ENCODE measurements at regions not wholly inside any gene's neighbourhood (a gene's known extent, or its start where the extent isn't known, plus 50 kb on each side); places are given as distances from the start of the nearest gene placed in this dataset.

- Histone ChIP-seq H3K4ac (ENCODE audit: low read depth, low read length) (no peak overlapping the region), H3K79me1 (ENCODE audit: insufficient read depth, low read depth, low read length, poor library complexity, severe bottlenecking) (no peaks in the 10 kb centered on the region), H2AFZ (ENCODE audit: low read length) (no peak overlapping the region), H2BK15ac (ENCODE audit: low read depth, low read length) (no peak overlapping the region), H4K8ac (replicated peaks; ENCODE audit: insufficient read length, low read depth, low read length) (no peak overlapping the region), H3K23ac (ENCODE audit: insufficient read length, low read depth, low read length) (no peak overlapping the region), H3K23me2 (ENCODE audit: insufficient read length, low read depth, low read length, poor library complexity, severe bottlenecking) (no peaks in the 10 kb centered on the region), H3K79me2 (ENCODE audit: insufficient read depth, low read length) (no peaks in the 10 kb centered on the region), H2AK5ac (ENCODE audit: insufficient read length, low read length) (no peak overlapping the region), H3K18ac (ENCODE audit: insufficient read length, low read depth, low read length) (no peak overlapping the region), H3K56ac (ENCODE audit: insufficient read length, low read depth, low read length) (no peak overlapping the region), H3K9ac (ENCODE audit: extremely low read depth, insufficient read length, low read length) (no peak overlapping the region), H2BK5ac (ENCODE audit: insufficient read length, low read length) (no peak overlapping the region), H4K5ac (ENCODE audit: insufficient read length, low read depth, low read length) (no peak overlapping the region), H3K4me1 (ENCODE audit: insufficient read depth, low read length) (no peaks in the 10 kb centered on the region), H3K27me3 (ENCODE audit: insufficient read depth, low read length) (no peaks in the 10 kb centered on the region), H2BK20ac (ENCODE audit: low read depth, low read length, poor library complexity, severe bottlenecking) (no peak overlapping the region), H4K91ac (ENCODE audit: insufficient read length, low read depth, low read length) (no peak overlapping the region), H4K20me1 (ENCODE audit: control insufficient read depth, insufficient read depth, insufficient read length) (no peaks in the 10 kb centered on the region), H3K27ac (ENCODE audit: insufficient read length, low read depth, low read length) (no peak overlapping the region), H3K9me3 (ENCODE audit: control insufficient read depth, low read depth, low read length) (peaks cover 90% of the 10 kb centered on the region), H2BK120ac (ENCODE audit: low read depth, low read length, poor library complexity, severe bottlenecking) (no peak overlapping the region), H2BK12ac (ENCODE audit: insufficient read length, low read depth, low read length) (no peak overlapping the region), H3K4me2 (ENCODE audit: insufficient read depth, insufficient read length, low read length) (no peak overlapping the region), H3K14ac (ENCODE audit: insufficient read depth, low read length) (no peak overlapping the region), H3T11ph (ENCODE audit: low read length) (no peak overlapping the region)
- no peaks in the 10 kb centered on the region; the same call in none of the 2 replicates for H3K27me3 Mint-ChIP-seq (ENCODE audit: low read depth)
- no peak overlapping the region for H3K27ac Mint-ChIP-seq
- H3K9me3 Mint-ChIP-seq = peaks cover 94 to 98% of the 10 kb centered on the region in 2 experiments
- WGBS (ENCODE audit: extremely low coverage, insufficient read length, low lambda C conversion rate) = no CpG with 5 or more reads among the region's 22 CpGs
- H3K4me1 Mint-ChIP-seq = no peaks in the 10 kb centered on the region
- no peak for TF ChIP-seq CTCF (conservative IDR thresholded peaks at IDR 0.05)
- peaks cover 11 to 29% (median 13%) of the 10 kb centered on the region in 3 experiments; a peak in 5 of 7 replicates for H3K36me3 Mint-ChIP-seq (ENCODE audit: insufficient read depth in 1 of 3, low read depth in 3 of 3)
- H3K4me3 Mint-ChIP-seq = no peak overlapping the region
- peak; percentile 12 for DNase-seq
Observed at GRCh38 chr12:34405286-34406227, 383.3 kb downstream of the ALG10 start.

All from H9 (cell line).